Fibroblast of lung (primary cell): ENCODE measurements at regions not wholly inside any gene's neighbourhood (a gene's known extent, or its start where the extent isn't known, plus 50 kb on each side); places are given as distances from the start of the nearest gene placed in this dataset.

Source experiments
- DNase-seq, 2 donors: peaks; one replicate each; pipeline versions ENCODE4 v3.0.0 to v3.0.0-alpha.2; 2010; ENCODE audit warnings: low read depth in 2 of 2
- H2AFZ ChIP-seq: 2 replicates; pipeline ENCODE4 v1.5.1; 2012; ENCODE audit warnings: low read length, control low read depth, inconsistent platforms
- H3K27ac ChIP-seq: 2 replicates; pipeline ENCODE4 v1.5.1; 2011; ENCODE audit warnings: low read length, control low read depth; ENCODE audit not compliant: insufficient read depth
- H3K27me3 ChIP-seq: 2 replicates; pipeline ENCODE4 v1.5.1; 2011; ENCODE audit warnings: mild to moderate bottlenecking, low read length; ENCODE audit not compliant: control insufficient read depth, insufficient read depth
- H3K36me3 ChIP-seq: 2 replicates; pipeline ENCODE4 v1.5.1; 2011; ENCODE audit warnings: low read length; ENCODE audit not compliant: control insufficient read depth, insufficient read depth
- H3K4me1 ChIP-seq: 2 replicates; pipeline ENCODE4 v1.5.1; 2011; ENCODE audit warnings: low read length; ENCODE audit not compliant: control insufficient read depth, insufficient read depth; ENCODE audit errors: extremely low read depth
- H3K4me2 ChIP-seq: 2 replicates; pipeline ENCODE4 v1.5.1; 2011; ENCODE audit warnings: low read length, control low read depth; ENCODE audit not compliant: insufficient read depth; ENCODE audit errors: extremely low read depth
- H3K4me3 ChIP-seq, 4 experiments: fragments of 200-600 bp in 1 of 4; sonication (generic) in 1 of 4; replicated peaks in 1 of 4; 2 replicates each; pipeline ENCODE4 v1.5.1; 2011 to 2016; ENCODE audit warnings: low read length in 4 of 4, low read depth in 3 of 4, mild to moderate bottlenecking in 3 of 4, control low read depth in 2 of 4, inconsistent platforms in 1 of 4, mixed read lengths in 1 of 4; ENCODE audit not compliant: insufficient read depth in 1 of 4; ENCODE audit errors: control extremely low read depth in 1 of 4
- H3K79me2 ChIP-seq: 2 replicates; pipeline ENCODE4 v1.5.1; 2012; ENCODE audit warnings: mild to moderate bottlenecking, low read length, inconsistent platforms; ENCODE audit not compliant: control insufficient read depth, insufficient read depth
- H3K9ac ChIP-seq: 2 replicates; pipeline ENCODE4 v1.5.1; 2011; ENCODE audit warnings: mild to moderate bottlenecking, low read length, control low read depth; ENCODE audit not compliant: insufficient read depth
- H3K9me3 ChIP-seq: 2 replicates; pipeline ENCODE4 v1.5.1; 2012; ENCODE audit warnings: low read depth, low read length; ENCODE audit not compliant: control insufficient read depth, insufficient read depth
- H4K20me1 ChIP-seq: 2 replicates; pipeline ENCODE4 v1.5.1; 2011; ENCODE audit warnings: low read length; ENCODE audit not compliant: control insufficient read depth, insufficient read depth; ENCODE audit errors: extremely low read depth
- EZH2 ChIP-seq: IDR thresholded peaks from 2 replicates; pipeline ENCODE4 v1.5.1; 2012; ENCODE audit warnings: low read length, control low read depth, mild to moderate bottlenecking; ENCODE audit errors: missing control alignments
- TF ChIP-seq, protein P1 (sequence below), 2 donors: IDR thresholded peaks in 1 of 2; conservative IDR thresholded peaks in 1 of 2; 1 replicate in 1 of 2; 2 replicates in 1 of 2; pipeline ENCODE4 v1.5.1; 2011 to 2012; ENCODE audit warnings: low read length in 2 of 2, control low read depth in 1 of 2, inconsistent platforms in 1 of 2, low read depth in 1 of 2, mild to moderate bottlenecking in 1 of 2

DNA sequence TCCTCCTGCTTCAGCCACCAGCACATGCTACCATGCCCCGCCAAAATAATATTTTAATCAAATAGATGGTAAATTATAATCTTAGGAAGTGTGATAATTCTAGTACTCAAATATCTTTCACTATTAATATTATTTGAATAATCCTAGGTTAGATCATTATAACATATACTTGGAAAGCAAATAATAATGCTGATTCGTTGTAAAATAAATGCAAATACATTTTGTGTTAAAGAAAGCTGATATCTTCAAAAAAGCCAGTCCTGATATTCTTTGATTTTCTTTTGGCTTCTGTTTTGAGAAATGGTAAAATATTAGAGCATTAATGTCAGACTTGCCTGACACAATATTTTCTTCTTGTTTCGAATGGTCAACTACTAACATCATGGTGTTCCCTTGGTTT lies 116.3 kb upstream of the ADAMTS5 start:
- Histone ChIP-seq H3K4me3 (no peak overlapping the region), H3K36me3 (no peaks in the 10 kb centered on the region), H3K27me3 (no peaks in the 10 kb centered on the region), H2AFZ (no peak overlapping the region), H3K9ac (no peak overlapping the region), H3K79me2 (no peaks in the 10 kb centered on the region), H3K4me1 (no peaks in the 10 kb centered on the region), H3K9me3 (no peaks in the 10 kb centered on the region), H4K20me1 (no peaks in the 10 kb centered on the region), H3K27ac (no peak overlapping the region), H3K4me2 (no peak overlapping the region)
- no peak for DNase-seq
- no peak for TF ChIP-seq EZH2
- TF ChIP-seq, protein P1, sequence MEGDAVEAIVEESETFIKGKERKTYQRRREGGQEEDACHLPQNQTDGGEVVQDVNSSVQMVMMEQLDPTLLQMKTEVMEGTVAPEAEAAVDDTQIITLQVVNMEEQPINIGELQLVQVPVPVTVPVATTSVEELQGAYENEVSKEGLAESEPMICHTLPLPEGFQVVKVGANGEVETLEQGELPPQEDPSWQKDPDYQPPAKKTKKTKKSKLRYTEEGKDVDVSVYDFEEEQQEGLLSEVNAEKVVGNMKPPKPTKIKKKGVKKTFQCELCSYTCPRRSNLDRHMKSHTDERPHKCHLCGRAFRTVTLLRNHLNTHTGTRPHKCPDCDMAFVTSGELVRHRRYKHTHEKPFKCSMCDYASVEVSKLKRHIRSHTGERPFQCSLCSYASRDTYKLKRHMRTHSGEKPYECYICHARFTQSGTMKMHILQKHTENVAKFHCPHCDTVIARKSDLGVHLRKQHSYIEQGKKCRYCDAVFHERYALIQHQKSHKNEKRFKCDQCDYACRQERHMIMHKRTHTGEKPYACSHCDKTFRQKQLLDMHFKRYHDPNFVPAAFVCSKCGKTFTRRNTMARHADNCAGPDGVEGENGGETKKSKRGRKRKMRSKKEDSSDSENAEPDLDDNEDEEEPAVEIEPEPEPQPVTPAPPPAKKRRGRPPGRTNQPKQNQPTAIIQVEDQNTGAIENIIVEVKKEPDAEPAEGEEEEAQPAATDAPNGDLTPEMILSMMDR (conservative IDR thresholded peaks at IDR 0.05 in 1 of 2, IDR thresholded peaks at IDR 0.05 in 1 of 2; ENCODE audit: low read depth in 1 of 2, low read length in 2 of 2), result no peak

DNA sequence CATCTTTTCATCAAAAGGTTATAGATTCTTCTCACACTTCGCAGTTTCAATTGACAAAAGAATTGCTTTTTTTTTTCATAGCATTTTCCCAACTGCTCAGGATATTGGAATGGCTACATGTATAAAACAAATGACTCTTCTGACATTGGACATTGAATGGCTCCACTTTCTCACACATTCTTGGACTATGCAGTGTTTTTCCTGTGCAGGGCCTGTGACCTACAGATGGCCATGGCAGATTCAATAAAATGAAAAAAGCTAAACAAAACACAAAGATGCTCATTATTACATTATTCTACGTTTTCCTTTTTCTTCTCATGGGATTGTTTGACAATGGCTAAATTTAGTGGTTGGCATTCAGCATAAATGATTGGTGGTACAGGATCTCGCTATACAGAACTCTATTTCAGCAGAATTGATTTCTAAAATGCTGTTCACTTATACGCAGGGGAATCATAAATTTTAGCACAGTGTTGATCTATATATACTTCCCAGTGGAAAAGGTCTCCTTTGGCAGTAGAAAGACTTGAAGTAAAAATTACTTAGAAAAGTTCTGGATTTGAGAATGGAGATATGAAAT lies 115.6 kb upstream of the ADAMTS5 start:
- no peak overlapping the region for H3K4me3 ChIP-seq
- no peaks in the 10 kb centered on the region for H3K4me1 ChIP-seq
- H3K79me2 ChIP-seq, result no peaks in the 10 kb centered on the region

DNA sequence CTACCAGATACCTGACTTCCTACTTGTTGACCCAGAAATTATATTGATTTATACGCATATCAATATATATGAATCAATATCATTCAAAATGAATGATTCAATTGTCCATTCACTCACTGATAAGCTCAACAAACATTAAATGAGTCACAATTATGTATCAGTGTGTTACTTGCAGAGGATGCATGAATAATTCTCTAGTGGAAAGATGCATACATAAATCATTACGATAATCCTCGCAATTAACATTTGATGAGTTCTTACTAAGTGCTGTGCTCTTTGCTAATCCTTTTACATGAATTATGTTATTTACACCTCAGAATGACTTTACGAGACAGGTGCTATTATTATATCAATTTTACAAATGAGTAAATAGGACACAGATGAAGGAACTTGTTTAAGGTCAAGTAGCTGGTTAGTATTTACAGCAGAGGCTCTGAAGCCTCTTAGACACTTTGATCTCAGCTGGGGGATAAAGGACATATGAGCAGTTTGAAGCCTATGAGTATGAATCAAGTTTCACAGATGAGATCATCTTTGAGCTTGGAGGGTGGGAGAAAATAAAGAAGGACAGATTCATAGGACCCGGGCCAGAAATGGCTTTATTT lies 112.8 kb upstream of the ADAMTS5 start:
- Histone ChIP-seq H3K27me3 (no peaks in the 10 kb centered on the region), H3K27ac (no peak overlapping the region), H3K79me2 (no peaks in the 10 kb centered on the region), H3K9me3 (no peaks in the 10 kb centered on the region), H2AFZ (no peak overlapping the region), H3K9ac (no peak overlapping the region), H3K36me3 (no peaks in the 10 kb centered on the region), H3K4me3 (no peak overlapping the region), H4K20me1 (no peaks in the 10 kb centered on the region), H3K4me2 (no peak overlapping the region), H3K4me1 (no peaks in the 10 kb centered on the region)
- no peak for DNase-seq
- no peak for TF ChIP-seq EZH2
- TF ChIP-seq, protein P1 (conservative IDR thresholded peaks at IDR 0.05 in 1 of 2, IDR thresholded peaks at IDR 0.05 in 1 of 2; ENCODE audit: low read depth in 1 of 2, low read length in 2 of 2), result no peak

More for the DNA sequence above, 115.6 kb upstream of the ADAMTS5 start:
- Histone ChIP-seq H3K36me3 (no peaks in the 10 kb centered on the region), H3K9ac (no peak overlapping the region), H3K27ac (no peak overlapping the region), H2AFZ (no peak overlapping the region), H4K20me1 (no peaks in the 10 kb centered on the region), H3K4me2 (no peak overlapping the region), H3K27me3 (no peaks in the 10 kb centered on the region), H3K9me3 (no peaks in the 10 kb centered on the region)
- TF ChIP-seq, protein P1 (conservative IDR thresholded peaks at IDR 0.05 in 1 of 2, IDR thresholded peaks at IDR 0.05 in 1 of 2; ENCODE audit: low read depth in 1 of 2, low read length in 2 of 2), result no peak
- no peak for TF ChIP-seq EZH2
- no peak for DNase-seq
